ENCODE measurements at regions not wholly inside any gene's neighbourhood (a gene's known extent, or its start where the extent isn't known, plus 50 kb on each side); places are given as distances from the start of the nearest gene placed in this dataset.

DNA sequence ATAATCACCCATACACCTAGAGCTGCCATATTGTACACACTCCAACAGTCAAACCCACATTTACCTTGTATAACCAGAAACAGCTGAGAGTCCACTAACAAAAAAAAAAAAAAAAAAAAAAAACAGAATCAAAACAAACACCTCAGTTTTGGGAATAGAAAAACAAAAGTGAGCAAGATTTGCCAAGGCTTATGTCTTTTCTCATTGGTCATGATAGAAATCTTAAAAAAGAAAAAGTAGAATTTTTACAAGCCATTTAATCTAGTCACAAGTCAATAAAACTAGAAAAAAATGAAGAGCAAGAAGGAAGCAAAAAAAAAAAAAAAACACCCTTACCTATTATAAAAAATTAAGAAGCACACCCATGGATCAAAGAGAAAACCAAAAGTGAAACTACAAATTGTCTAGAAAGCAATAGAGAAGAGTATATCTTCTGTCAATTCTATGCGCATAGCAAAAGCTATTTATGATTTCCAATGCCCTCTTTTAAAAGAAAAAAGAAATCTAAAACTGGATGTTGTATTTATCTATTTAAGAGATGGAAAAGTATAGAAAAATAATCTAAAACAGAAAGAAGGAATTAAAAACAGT, 113.2 kb upstream of the GALNT2 start:
- intact Hi-C loops (cut with micrococcal nuclease), result no loop called here
- POLR2A ChIA-PET, result no interaction called here
- no peak for ATAC-seq

DNA sequence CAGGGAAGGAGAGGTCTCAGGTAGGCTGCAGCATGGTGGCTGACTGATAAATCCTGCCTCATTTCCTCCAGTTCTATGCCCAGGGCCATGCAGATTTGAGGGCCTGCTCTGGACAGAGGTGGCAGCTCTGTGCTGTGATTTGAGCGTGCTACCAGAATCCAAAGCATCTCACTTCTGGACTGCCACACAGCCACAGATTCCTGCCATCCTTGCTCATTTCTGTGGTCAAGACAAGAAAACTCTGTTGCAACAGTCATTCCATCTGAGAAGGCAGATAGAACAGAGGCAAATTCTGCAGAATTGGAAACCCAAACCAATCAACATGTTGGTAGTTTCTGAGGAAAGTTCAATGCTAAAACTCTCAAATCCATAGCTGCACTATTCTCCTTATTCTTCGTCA, 102.8 kb upstream of the GALNT2 start:
- ChIA-PET POLR2A (no interaction called here), CTCF (no interaction called here)
- no peak for ATAC-seq
- no peaks in the 10 kb centered on the region for H3K9me3 Mint-ChIP-seq
- DNase-seq, result no peak
- no peak overlapping the region for H3K4me3 Mint-ChIP-seq
- H3K36me3 Mint-ChIP-seq (ENCODE audit: low read depth), result no peaks in the 10 kb centered on the region
- peaks cover 9% of the 10 kb centered on the region for H3K27me3 Mint-ChIP-seq
- no peaks in the 10 kb centered on the region for H3K4me1 Mint-ChIP-seq (ENCODE audit: low read depth)
- intact Hi-C loops (cut with micrococcal nuclease), result no loop called here
- H3K27ac Mint-ChIP-seq, result no peak overlapping the region
- TF ChIP-seq, protein P1, sequence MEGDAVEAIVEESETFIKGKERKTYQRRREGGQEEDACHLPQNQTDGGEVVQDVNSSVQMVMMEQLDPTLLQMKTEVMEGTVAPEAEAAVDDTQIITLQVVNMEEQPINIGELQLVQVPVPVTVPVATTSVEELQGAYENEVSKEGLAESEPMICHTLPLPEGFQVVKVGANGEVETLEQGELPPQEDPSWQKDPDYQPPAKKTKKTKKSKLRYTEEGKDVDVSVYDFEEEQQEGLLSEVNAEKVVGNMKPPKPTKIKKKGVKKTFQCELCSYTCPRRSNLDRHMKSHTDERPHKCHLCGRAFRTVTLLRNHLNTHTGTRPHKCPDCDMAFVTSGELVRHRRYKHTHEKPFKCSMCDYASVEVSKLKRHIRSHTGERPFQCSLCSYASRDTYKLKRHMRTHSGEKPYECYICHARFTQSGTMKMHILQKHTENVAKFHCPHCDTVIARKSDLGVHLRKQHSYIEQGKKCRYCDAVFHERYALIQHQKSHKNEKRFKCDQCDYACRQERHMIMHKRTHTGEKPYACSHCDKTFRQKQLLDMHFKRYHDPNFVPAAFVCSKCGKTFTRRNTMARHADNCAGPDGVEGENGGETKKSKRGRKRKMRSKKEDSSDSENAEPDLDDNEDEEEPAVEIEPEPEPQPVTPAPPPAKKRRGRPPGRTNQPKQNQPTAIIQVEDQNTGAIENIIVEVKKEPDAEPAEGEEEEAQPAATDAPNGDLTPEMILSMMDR (IDR thresholded peaks at IDR 0.05), result no peak

More for the DNA sequence above, 113.2 kb upstream of the GALNT2 start:
- TF ChIP-seq, protein P1 (IDR thresholded peaks at IDR 0.05), result no peak
- no peak overlapping the region for H3K4me3 Mint-ChIP-seq
- peaks cover 3% of the 10 kb centered on the region for H3K27me3 Mint-ChIP-seq
- H3K36me3 Mint-ChIP-seq (ENCODE audit: low read depth), result peaks cover 3% of the 10 kb centered on the region
- no peak overlapping the region for H3K27ac Mint-ChIP-seq
- CTCF ChIA-PET, result no interaction called here
- H3K4me1 Mint-ChIP-seq (ENCODE audit: low read depth), result peaks cover 4% of the 10 kb centered on the region
- no peak for DNase-seq
- H3K9me3 Mint-ChIP-seq, result peaks cover 5% of the 10 kb centered on the region

DNA sequence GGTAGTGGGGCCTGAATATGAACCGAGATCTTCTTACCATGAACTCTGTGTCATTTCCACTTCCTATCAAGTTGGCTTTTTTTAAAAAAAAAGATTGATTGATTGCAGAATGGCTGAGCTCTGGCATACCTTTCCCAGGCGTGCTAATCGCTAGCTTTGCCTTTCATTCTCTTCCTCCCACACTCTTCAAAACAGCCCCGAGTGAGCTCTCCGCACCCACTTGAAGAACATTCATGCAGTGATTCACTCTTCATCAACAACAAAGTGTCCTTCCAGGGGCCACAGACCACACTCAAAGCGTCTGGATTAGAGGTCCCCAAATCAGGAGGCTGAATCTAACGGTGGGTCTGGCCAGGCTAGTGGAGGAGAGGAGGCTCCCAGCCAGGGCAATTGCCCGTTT, 96.3 kb upstream of the GALNT2 start:
- peaks cover 5% of the 10 kb centered on the region for H3K9me3 Mint-ChIP-seq
- no peak overlapping the region for H3K4me3 Mint-ChIP-seq
- H3K27ac Mint-ChIP-seq, result no peak overlapping the region
- no peaks in the 10 kb centered on the region for H3K4me1 Mint-ChIP-seq (ENCODE audit: low read depth)
- ChIA-PET POLR2A (no interaction called here), CTCF (no interaction called here)
- ATAC-seq (no peak), DNase-seq (no peak)
- intact Hi-C loops (cut with micrococcal nuclease), result no loop called here
- TF ChIP-seq, protein P1 (IDR thresholded peaks at IDR 0.05), result no peak
- H3K36me3 Mint-ChIP-seq (ENCODE audit: low read depth), result no peaks in the 10 kb centered on the region
- peaks cover 9% of the 10 kb centered on the region for H3K27me3 Mint-ChIP-seq

DNA sequence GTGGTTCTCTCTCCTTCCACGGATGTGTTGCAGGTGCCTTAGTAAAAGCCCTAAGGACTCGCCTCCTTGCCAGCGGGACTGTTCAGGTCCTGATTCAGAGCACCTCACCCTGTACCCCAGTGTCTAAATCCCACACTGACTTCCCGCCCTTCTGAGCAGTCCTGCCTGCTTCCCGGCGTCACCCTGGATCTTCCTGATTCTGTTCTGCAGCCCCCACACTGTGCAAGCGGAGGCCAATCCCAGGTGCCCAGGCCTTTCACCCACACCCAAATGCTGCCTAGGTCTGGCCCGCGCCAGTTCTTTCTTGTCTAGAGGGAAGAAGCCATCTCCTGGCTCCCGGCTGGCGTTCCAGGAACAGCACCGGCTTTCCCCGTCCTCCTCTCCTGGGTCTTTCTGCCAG, 95.9 kb upstream of the GALNT2 start:
- DNase-seq (no peak), ATAC-seq (no peak)
- no peaks in the 10 kb centered on the region for H3K4me1 Mint-ChIP-seq (ENCODE audit: low read depth)
- ChIA-PET CTCF (no interaction called here), POLR2A (no interaction called here)
- H3K9me3 Mint-ChIP-seq, result peaks cover 7% of the 10 kb centered on the region
- intact Hi-C loops (cut with micrococcal nuclease), result no loop called here
- TF ChIP-seq, protein P1 (IDR thresholded peaks at IDR 0.05), result no peak
- no peak overlapping the region for H3K4me3 Mint-ChIP-seq
- no peaks in the 10 kb centered on the region for H3K36me3 Mint-ChIP-seq (ENCODE audit: low read depth)
- peaks cover 6% of the 10 kb centered on the region for H3K27me3 Mint-ChIP-seq
- no peak overlapping the region for H3K27ac Mint-ChIP-seq

DNA sequence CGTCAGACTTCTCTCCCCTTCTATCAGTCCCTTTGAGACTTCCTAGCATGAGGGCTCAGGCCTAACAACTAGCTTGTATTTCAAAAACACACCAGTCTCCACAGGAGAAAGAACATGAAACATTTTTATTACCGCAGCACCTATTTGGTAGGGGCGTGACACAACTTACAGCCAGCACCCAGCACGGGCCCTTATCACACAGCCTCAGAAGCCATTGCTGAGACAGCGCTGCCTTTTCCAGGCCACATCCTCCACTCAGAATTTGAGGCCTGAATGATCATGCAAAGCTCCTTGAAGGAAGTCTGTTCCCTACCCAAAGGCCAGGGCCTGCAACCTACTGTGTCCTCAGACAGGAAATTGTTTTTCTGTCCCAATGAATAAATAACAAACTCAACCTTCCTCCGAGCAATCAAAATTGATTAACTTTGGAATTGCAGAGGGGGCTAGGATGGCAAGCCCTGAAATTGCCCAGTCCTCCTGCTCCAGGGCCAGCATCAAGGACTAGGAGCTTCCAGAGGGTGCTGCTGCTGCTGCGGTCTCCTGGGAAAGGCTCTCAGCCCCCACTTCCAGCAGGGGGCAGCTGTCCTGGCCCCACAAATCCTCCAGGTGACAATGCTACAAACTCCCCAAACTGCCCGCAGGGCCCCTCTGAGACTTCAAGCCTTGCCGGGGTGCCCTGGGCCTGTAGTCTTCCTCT, 94.3 kb upstream of the GALNT2 start:
- DNase-seq (no peak), ATAC-seq (no peak)
- Mint-ChIP-seq H3K36me3 (ENCODE audit: low read depth) (no peaks in the 10 kb centered on the region), H3K4me3 (no peak overlapping the region), H3K27me3 (peaks cover 7% of the 10 kb centered on the region), H3K9me3 (peaks cover 8% of the 10 kb centered on the region), H3K4me1 (ENCODE audit: low read depth) (no peaks in the 10 kb centered on the region), H3K27ac (no peak overlapping the region)
- ChIA-PET POLR2A (no interaction called here), CTCF (interaction anchor here (1.0 kb wide), 1 partner anchor 194 kb away, joined by 4 read pairs; no protein-coding TSS in a partner anchor)
- TF ChIP-seq, protein P1 (IDR thresholded peaks at IDR 0.05), result peak; percentile 30
- intact Hi-C loops (cut with micrococcal nuclease), result no loop called here

Data from activated CD8-positive, alpha-beta T cell treated with anti-CD3 and anti-CD28 coated beads for 36 hours (primary cell).